ENCODE measurements at regions not wholly inside any gene's neighbourhood (a gene's known extent, or its start where the extent isn't known, plus 50 kb on each side); places are given as distances from the start of the nearest gene placed in this dataset.
A peak's percentile ranks its signal among the peaks of the same experiment; 100 is the strongest.

GRCh38 chr9:99650187-99650874 lies 171.4 kb upstream of the NR4A3 start:
- no peak for DNase-seq (ENCODE audit: low spot score)
- H3K27me3 ChIP-seq (ENCODE audit: control insufficient read depth in 3 of 3, insufficient read depth in 3 of 3, low read depth in 1 of 3, low read length in 3 of 3), result no peaks in the 10 kb centered on the region
- no peak overlapping the region for H3K4ac ChIP-seq (ENCODE audit: low read length)
- peak overlapping the region; percentile 97 for H3K14ac ChIP-seq (ENCODE audit: low read length)
- H3K79me1 ChIP-seq (ENCODE audit: low read depth, low read length), result no peaks in the 10 kb centered on the region
- H3K4me3 ChIP-seq (ENCODE audit: low read length in 2 of 2), result no peak overlapping the region
- peak overlapping the region; percentile 72 for H3K18ac ChIP-seq (ENCODE audit: low read length)
- H3K4me2 ChIP-seq (ENCODE audit: insufficient read depth, low read length, poor library complexity, severe bottlenecking), result no peak overlapping the region
- peak overlapping the region; percentile 57 for H3K23ac ChIP-seq (ENCODE audit: low read depth, low read length, poor library complexity)
- no peak overlapping the region for H3K9ac ChIP-seq (ENCODE audit: low read depth, low read length, poor library complexity)
- H2AFZ ChIP-seq (ENCODE audit: low read length), result no peak overlapping the region
- peak overlapping the region; percentile 23 for H4K8ac ChIP-seq (ENCODE audit: low read depth, low read length)
- peaks cover 0 to 1% of the 10 kb centered on the region in 2 donors for H3K4me1 ChIP-seq (ENCODE audit: control insufficient read depth in 2 of 2, insufficient read depth in 1 of 2, low read depth in 1 of 2, low read length in 2 of 2)
- H3K36me3 ChIP-seq (replicated peaks in 1 of 2; ENCODE audit: control insufficient read depth in 2 of 2, insufficient read depth in 2 of 2, low read length in 2 of 2), result no peaks in the 10 kb centered on the region
- no peak overlapping the region for H2BK5ac ChIP-seq (ENCODE audit: low read length)
- H3K9me3 ChIP-seq (replicated peaks in 1 of 2; ENCODE audit: control insufficient read depth in 2 of 2, insufficient read depth in 1 of 2, low read depth in 1 of 2, low read length in 2 of 2), result peaks cover 0 to 2% of the 10 kb centered on the region in 2 donors
- H2AK5ac ChIP-seq (ENCODE audit: low read depth, low read length), result no peak overlapping the region
- peak overlapping the region; percentile 2 for H4K91ac ChIP-seq (ENCODE audit: low read depth, low read length, poor library complexity)
- H2BK15ac ChIP-seq (ENCODE audit: low read length), result no peak overlapping the region
- H2BK120ac ChIP-seq (ENCODE audit: low read depth, low read length), result no peak overlapping the region
- no CpG with 5 or more reads among the region's 5 CpGs for WGBS, 2 donors (ENCODE audit: extremely low coverage in 2 of 2, insufficient read length in 2 of 2, insufficient replicate concordance in 1 of 2)
- H3K27ac ChIP-seq (replicated peaks; ENCODE audit: low read length), result no peak overlapping the region
- H2BK12ac ChIP-seq (ENCODE audit: low read length), result no peak overlapping the region

DNA sequence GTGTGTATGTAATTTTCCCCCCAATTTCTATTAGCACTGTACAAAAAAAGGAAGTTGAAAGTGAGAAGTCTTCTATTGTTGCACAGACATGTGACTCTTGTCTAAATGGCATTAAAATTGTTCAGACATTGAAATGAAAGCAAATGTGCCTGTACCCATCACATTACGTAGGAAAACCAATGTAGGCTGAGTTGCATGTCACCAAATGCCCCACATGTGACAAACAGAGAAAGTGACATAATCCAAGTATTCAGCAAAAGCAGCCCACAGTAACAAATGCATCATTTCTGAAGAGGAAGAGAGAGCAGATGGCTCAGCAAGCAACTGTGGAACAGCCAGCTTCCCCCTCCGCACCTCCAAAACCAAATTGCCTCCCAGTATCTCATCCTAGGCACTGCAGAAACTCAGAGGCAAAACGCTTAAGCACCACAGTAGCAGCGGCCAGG lies 161.5 kb upstream of the NR4A3 start:
- H3K14ac ChIP-seq (ENCODE audit: low read length), result no peak overlapping the region
- no peak overlapping the region for H3K23ac ChIP-seq (ENCODE audit: low read depth, low read length, poor library complexity)
- H3K4me1 ChIP-seq (ENCODE audit: control insufficient read depth in 2 of 2, insufficient read depth in 1 of 2, low read depth in 1 of 2, low read length in 2 of 2), result no peaks in the 10 kb centered on the region
- no peak overlapping the region for H3K4me3 ChIP-seq (ENCODE audit: low read length in 2 of 2)
- WGBS, 2 donors (ENCODE audit: extremely low coverage in 2 of 2, insufficient read length in 2 of 2, insufficient replicate concordance in 1 of 2), result no CpG with 5 or more reads among the region's 4 CpGs
- no peak overlapping the region for H2BK12ac ChIP-seq (ENCODE audit: low read length)
- H4K91ac ChIP-seq (ENCODE audit: low read depth, low read length, poor library complexity), result no peak overlapping the region
- H3K36me3 ChIP-seq (replicated peaks in 1 of 2; ENCODE audit: control insufficient read depth in 2 of 2, insufficient read depth in 2 of 2, low read length in 2 of 2), result no peaks in the 10 kb centered on the region
- no peaks in the 10 kb centered on the region for H3K79me1 ChIP-seq (ENCODE audit: low read depth, low read length)
- no peak overlapping the region for H4K8ac ChIP-seq (ENCODE audit: low read depth, low read length)
- no peak overlapping the region for H3K4ac ChIP-seq (ENCODE audit: low read length)
- H3K27me3 ChIP-seq (ENCODE audit: control insufficient read depth in 3 of 3, insufficient read depth in 3 of 3, low read depth in 1 of 3, low read length in 3 of 3), result no peaks in the 10 kb centered on the region
- no peak overlapping the region for H2AK5ac ChIP-seq (ENCODE audit: low read depth, low read length)
- H2BK5ac ChIP-seq (ENCODE audit: low read length), result no peak overlapping the region
- no peak overlapping the region for H2BK120ac ChIP-seq (ENCODE audit: low read depth, low read length)
- H2BK15ac ChIP-seq (ENCODE audit: low read length), result no peak overlapping the region
- H2AFZ ChIP-seq (ENCODE audit: low read length), result no peak overlapping the region
- H3K27ac ChIP-seq (replicated peaks; ENCODE audit: low read length), result no peak overlapping the region
- H3K9me3 ChIP-seq (replicated peaks in 1 of 2; ENCODE audit: control insufficient read depth in 2 of 2, insufficient read depth in 1 of 2, low read depth in 1 of 2, low read length in 2 of 2), result no peaks in the 10 kb centered on the region
- no peak overlapping the region for H3K18ac ChIP-seq (ENCODE audit: low read length)
- DNase-seq (ENCODE audit: low spot score), result no peak
- no peak overlapping the region for H3K9ac ChIP-seq (ENCODE audit: low read depth, low read length, poor library complexity)
- H3K4me2 ChIP-seq (ENCODE audit: insufficient read depth, low read length, poor library complexity, severe bottlenecking), result no peak overlapping the region

DNA sequence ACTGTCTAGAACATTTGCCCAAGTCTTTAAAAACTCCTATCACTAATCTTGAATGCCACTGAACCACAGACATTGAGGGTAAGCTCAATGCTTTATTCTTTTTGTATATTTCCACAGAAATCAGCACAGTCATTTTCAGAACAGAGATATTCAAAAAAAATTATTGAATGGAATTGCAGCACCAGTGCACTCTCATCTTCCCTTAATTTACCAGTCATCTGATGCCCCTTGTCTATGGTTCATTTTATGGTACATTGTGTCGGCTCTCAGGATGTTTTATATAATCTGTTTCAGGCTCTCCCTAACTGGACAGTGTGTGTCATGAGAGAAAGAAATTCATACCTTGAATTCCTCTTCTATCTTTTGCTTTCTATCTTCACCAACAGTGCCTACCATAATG lies 158.4 kb upstream of the NR4A3 start:
- WGBS, 2 donors (ENCODE audit: extremely low coverage in 2 of 2, insufficient read length in 2 of 2, insufficient replicate concordance in 1 of 2), result no CpG with 5 or more reads among the region's 1 CpG
- Histone ChIP-seq H2BK120ac (ENCODE audit: low read depth, low read length) (no peak overlapping the region), H3K14ac (ENCODE audit: low read length) (no peak overlapping the region), H3K4me2 (ENCODE audit: insufficient read depth, low read length, poor library complexity, severe bottlenecking) (no peak overlapping the region), H2BK15ac (ENCODE audit: low read length) (no peak overlapping the region), H2BK12ac (ENCODE audit: low read length) (no peak overlapping the region), H3K9me3 (replicated peaks in 1 of 2; ENCODE audit: control insufficient read depth in 2 of 2, insufficient read depth in 1 of 2, low read depth in 1 of 2, low read length in 2 of 2) (no peaks in the 10 kb centered on the region), H3K18ac (ENCODE audit: low read length) (no peak overlapping the region), H3K4me3 (ENCODE audit: low read length in 2 of 2) (no peak overlapping the region), H3K4ac (ENCODE audit: low read length) (no peak overlapping the region), H2AFZ (ENCODE audit: low read length) (no peak overlapping the region), H3K27me3 (ENCODE audit: control insufficient read depth in 3 of 3, insufficient read depth in 3 of 3, low read depth in 1 of 3, low read length in 3 of 3) (no peaks in the 10 kb centered on the region), H3K4me1 (ENCODE audit: control insufficient read depth in 2 of 2, insufficient read depth in 1 of 2, low read depth in 1 of 2, low read length in 2 of 2) (no peaks in the 10 kb centered on the region), H3K36me3 (replicated peaks in 1 of 2; ENCODE audit: control insufficient read depth in 2 of 2, insufficient read depth in 2 of 2, low read length in 2 of 2) (no peaks in the 10 kb centered on the region), H2AK5ac (ENCODE audit: low read depth, low read length) (no peak overlapping the region), H4K91ac (ENCODE audit: low read depth, low read length, poor library complexity) (no peak overlapping the region), H3K79me1 (ENCODE audit: low read depth, low read length) (no peaks in the 10 kb centered on the region), H3K23ac (ENCODE audit: low read depth, low read length, poor library complexity) (no peak overlapping the region), H2BK5ac (ENCODE audit: low read length) (no peak overlapping the region), H3K27ac (replicated peaks; ENCODE audit: low read length) (no peak overlapping the region), H3K9ac (ENCODE audit: low read depth, low read length, poor library complexity) (no peak overlapping the region), H4K8ac (ENCODE audit: low read depth, low read length) (no peak overlapping the region)
- no peak for DNase-seq (ENCODE audit: low spot score)

DNA sequence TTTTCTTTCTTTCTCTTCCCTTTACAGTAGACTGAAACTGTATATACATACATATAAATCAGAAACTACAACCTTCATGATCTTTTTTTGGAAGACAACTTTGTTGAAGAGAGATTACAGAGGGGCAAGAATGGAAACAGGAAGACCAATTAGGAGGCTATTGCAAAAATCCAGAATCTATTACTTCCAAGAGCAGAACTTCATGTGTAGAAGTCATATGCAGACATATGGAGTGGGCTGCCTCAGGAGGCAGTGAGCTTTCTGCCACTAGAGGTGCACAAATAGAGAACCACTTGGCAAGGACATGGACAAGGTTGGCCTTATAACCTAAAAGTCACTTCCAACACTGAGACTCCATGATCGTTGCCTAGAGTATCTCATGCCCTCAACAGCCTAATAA lies 157.8 kb upstream of the NR4A3 start:
- WGBS, 2 donors (ENCODE audit: extremely low coverage in 2 of 2, insufficient read length in 2 of 2, insufficient replicate concordance in 1 of 2), result no CpG with 5 or more reads among the region's 1 CpG
- H2AK5ac ChIP-seq (ENCODE audit: low read depth, low read length), result no peak overlapping the region

More for the DNA sequence above, 157.8 kb upstream of the NR4A3 start:
- no peak overlapping the region for H3K23ac ChIP-seq (ENCODE audit: low read depth, low read length, poor library complexity)
- no peak overlapping the region for H3K27ac ChIP-seq (replicated peaks; ENCODE audit: low read length)
- H2BK5ac ChIP-seq (ENCODE audit: low read length), result no peak overlapping the region
- H2BK120ac ChIP-seq (ENCODE audit: low read depth, low read length), result no peak overlapping the region
- no peaks in the 10 kb centered on the region for H3K4me1 ChIP-seq (ENCODE audit: control insufficient read depth in 2 of 2, insufficient read depth in 1 of 2, low read depth in 1 of 2, low read length in 2 of 2)
- no peak overlapping the region for H2BK15ac ChIP-seq (ENCODE audit: low read length)
- no peaks in the 10 kb centered on the region for H3K36me3 ChIP-seq (replicated peaks in 1 of 2; ENCODE audit: control insufficient read depth in 2 of 2, insufficient read depth in 2 of 2, low read length in 2 of 2)
- H3K18ac ChIP-seq (ENCODE audit: low read length), result no peak overlapping the region
- H3K79me1 ChIP-seq (ENCODE audit: low read depth, low read length), result no peaks in the 10 kb centered on the region
- H2AFZ ChIP-seq (ENCODE audit: low read length), result no peak overlapping the region
- H3K9me3 ChIP-seq (replicated peaks in 1 of 2; ENCODE audit: control insufficient read depth in 2 of 2, insufficient read depth in 1 of 2, low read depth in 1 of 2, low read length in 2 of 2), result no peaks in the 10 kb centered on the region
- H3K9ac ChIP-seq (ENCODE audit: low read depth, low read length, poor library complexity), result no peak overlapping the region
- no peak overlapping the region for H3K4me3 ChIP-seq (ENCODE audit: low read length in 2 of 2)
- H4K91ac ChIP-seq (ENCODE audit: low read depth, low read length, poor library complexity), result no peak overlapping the region
- H3K4me2 ChIP-seq (ENCODE audit: insufficient read depth, low read length, poor library complexity, severe bottlenecking), result no peak overlapping the region
- no peak overlapping the region for H3K4ac ChIP-seq (ENCODE audit: low read length)
- no peak overlapping the region for H2BK12ac ChIP-seq (ENCODE audit: low read length)
- no peak for DNase-seq (ENCODE audit: low spot score)
- no peaks in the 10 kb centered on the region for H3K27me3 ChIP-seq (ENCODE audit: control insufficient read depth in 3 of 3, insufficient read depth in 3 of 3, low read depth in 1 of 3, low read length in 3 of 3)
- H3K14ac ChIP-seq (ENCODE audit: low read length), result no peak overlapping the region
- no peak overlapping the region for H4K8ac ChIP-seq (ENCODE audit: low read depth, low read length)

Measured in neuronal stem cell (in vitro differentiated cells).